SK-N-DZ (cell line): ENCODE measurements at regions not wholly inside any gene's neighbourhood (a gene's known extent, or its start where the extent isn't known, plus 50 kb on each side); places are given as distances from the start of the nearest gene placed in this dataset.
"Not testable (repeated sequence)": the region's sequence is repeated elsewhere in the genome, so short reads cannot be mapped to it uniquely, and the experiment has no call there.

Source experiments
- DNase-seq: peaks from one replicate; pipeline ENCODE4 v3.0.0-alpha.2; 2015; ENCODE audit warnings: low spot score

GRCh38 chr12:14032191-14032590 is 50.8 kb upstream of the GRIN2B start:
- not testable (repeated sequence) for DNase-seq

GRCh38 chr12:14043776-14044175 is 62.4 kb upstream of the GRIN2B start:
- DNase-seq = no peak

- no peak for DNase-seq
Observed at GRCh38 chr12:14048941-14049545, 67.6 kb upstream of the GRIN2B start.

- no peak for DNase-seq
Observed at GRCh38 chr12:14057895-14058294, 76.5 kb upstream of the GRIN2B start.

- DNase-seq = no peak
Observed at GRCh38 chr12:14058717-14059116, 77.3 kb upstream of the GRIN2B start.

- DNase-seq = no peak
Observed at GRCh38 chr12:14059548-14059947, 78.1 kb upstream of the GRIN2B start.

- DNase-seq = no peak
Observed at GRCh38 chr12:14065616-14066015, 84.2 kb upstream of the GRIN2B start.

- DNase-seq = no peak
Observed at GRCh38 chr12:14066021-14066420, 84.6 kb upstream of the GRIN2B start.

- no peak for DNase-seq
Observed at GRCh38 chr12:14068961-14069360, 87.6 kb upstream of the GRIN2B start.

- no peak for DNase-seq
Observed at GRCh38 chr12:14071833-14072232, 90.4 kb upstream of the GRIN2B start.

- DNase-seq = no peak
Observed at GRCh38 chr12:14072987-14073386, 91.6 kb upstream of the GRIN2B start.

GRCh38 chr12:14075797-14076393 is 94.5 kb upstream of the GRIN2B start:
- no peak for DNase-seq

- DNase-seq = no peak
Observed at GRCh38 chr12:14076538-14076937, 95.1 kb upstream of the GRIN2B start.

- no peak for DNase-seq
Observed at GRCh38 chr12:14086838-14087237, 105.4 kb upstream of the GRIN2B start.

GRCh38 chr12:14099994-14100393 is 118.6 kb upstream of the GRIN2B start:
- no peak for DNase-seq

- not testable (repeated sequence) for DNase-seq
Observed at GRCh38 chr12:14101556-14101955, 120.2 kb upstream of the GRIN2B start.

- peak; percentile 17 for DNase-seq
Observed at GRCh38 chr12:14111230-14111865, 129.9 kb upstream of the GRIN2B start.

- DNase-seq = no peak
Observed at GRCh38 chr12:14113031-14113430, 131.6 kb upstream of the GRIN2B start.

- no peak for DNase-seq
Observed at GRCh38 chr12:14126692-14127091, 145.3 kb upstream of the GRIN2B start.

- DNase-seq = no peak
Observed at GRCh38 chr12:14129611-14130195, 148.3 kb upstream of the GRIN2B start.

- DNase-seq = no peak
Observed at GRCh38 chr12:14135996-14136395, 154.6 kb upstream of the GRIN2B start.

- no peak for DNase-seq
Observed at GRCh38 chr12:14138495-14138894, 157.1 kb upstream of the GRIN2B start.
